GM12872 (cell line): ENCODE measurements at regions not wholly inside any gene's neighbourhood (a gene's known extent, or its start where the extent isn't known, plus 50 kb on each side); places are given as distances from the start of the nearest gene placed in this dataset.

Experiments used
- TF ChIP-seq, protein P1 (sequence below): IDR thresholded peaks from 3 replicates; pipeline ENCODE4 v1.5.1; 2011; ENCODE audit warnings: low read depth, mild to moderate bottlenecking, low read length, moderate library complexity; ENCODE audit not compliant: insufficient read depth

DNA sequence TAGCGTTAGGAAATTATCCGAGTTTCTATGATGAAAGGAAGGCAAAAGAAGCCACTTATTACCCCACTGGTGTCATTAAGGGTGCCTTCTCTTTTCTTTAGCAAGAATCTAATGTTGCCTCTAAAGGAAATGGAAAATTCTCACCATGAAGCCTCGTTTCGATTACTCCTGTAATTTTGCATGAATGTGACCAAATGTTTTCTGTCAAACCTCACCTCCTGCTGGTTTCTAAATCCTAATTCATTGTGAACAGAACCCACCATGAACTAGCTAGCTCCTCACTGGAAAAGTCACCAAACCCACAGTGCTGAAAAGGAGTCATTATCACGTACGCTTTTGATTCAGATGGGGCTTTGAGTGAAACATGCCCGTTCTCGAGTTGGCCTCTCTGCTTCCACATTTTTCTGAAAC is 119.9 kb downstream of the COPS8 start:
- TF ChIP-seq, protein P1, sequence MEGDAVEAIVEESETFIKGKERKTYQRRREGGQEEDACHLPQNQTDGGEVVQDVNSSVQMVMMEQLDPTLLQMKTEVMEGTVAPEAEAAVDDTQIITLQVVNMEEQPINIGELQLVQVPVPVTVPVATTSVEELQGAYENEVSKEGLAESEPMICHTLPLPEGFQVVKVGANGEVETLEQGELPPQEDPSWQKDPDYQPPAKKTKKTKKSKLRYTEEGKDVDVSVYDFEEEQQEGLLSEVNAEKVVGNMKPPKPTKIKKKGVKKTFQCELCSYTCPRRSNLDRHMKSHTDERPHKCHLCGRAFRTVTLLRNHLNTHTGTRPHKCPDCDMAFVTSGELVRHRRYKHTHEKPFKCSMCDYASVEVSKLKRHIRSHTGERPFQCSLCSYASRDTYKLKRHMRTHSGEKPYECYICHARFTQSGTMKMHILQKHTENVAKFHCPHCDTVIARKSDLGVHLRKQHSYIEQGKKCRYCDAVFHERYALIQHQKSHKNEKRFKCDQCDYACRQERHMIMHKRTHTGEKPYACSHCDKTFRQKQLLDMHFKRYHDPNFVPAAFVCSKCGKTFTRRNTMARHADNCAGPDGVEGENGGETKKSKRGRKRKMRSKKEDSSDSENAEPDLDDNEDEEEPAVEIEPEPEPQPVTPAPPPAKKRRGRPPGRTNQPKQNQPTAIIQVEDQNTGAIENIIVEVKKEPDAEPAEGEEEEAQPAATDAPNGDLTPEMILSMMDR: no peak

DNA sequence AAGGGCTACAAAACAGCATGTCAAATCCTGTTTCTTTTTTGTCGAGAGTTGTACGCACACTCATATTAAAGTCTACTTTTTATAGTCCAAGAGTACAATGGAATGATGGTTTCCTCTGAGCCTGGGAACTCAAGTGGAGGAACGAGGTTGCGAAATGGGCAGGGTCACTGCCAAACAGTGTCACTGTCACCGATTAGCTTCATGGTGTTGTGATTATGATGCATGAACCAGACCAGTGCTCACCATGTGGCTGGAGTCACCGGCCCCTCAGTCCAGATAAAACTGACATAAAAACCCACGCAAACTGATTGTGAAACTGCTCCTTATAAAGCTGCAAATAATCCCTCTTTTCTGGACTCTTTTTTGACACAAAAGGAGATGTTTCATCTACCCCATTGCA is 122.0 kb downstream of the COPS8 start:
- TF ChIP-seq, protein P1: no peak

DNA sequence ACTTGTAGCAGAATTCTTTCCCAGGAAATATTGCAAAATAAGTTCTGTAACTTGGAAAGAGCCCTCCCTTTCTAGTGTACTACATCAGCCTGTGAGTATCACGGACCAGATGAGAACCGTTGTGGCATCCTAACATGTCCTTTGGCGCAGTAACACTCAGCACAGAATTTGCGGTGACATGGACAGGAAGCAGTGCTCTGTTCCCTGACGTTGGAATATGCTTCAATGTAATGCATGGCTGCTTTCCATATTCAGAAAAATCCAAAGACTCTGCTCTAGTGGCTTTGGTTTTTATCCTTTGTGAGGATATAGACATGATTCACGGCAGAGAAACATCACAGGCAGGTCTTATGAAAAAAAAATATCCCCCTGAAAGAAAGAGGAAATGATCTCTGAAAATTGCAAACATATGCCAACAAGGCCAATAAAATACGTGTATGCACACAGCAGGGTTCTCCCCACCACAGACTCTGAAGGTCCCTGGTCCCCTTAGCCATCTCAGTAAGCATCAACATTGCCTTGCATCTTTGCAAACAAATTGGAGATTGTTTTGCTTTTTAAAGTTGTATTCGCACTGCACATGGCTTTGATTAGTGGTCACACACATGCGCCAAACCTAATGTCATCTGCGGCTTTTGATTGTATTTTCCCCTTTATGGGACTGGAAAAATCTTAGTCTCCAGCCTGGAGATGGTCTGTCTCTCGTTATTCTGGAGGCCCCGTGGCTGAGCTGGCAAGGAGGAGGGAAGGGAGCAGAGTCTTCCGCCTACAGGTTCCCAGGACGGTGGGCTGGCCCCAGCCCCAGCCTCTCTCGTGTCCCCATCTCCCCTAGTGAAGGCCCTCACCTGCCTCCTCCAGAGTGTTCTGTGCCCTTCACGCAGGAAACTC is 122.9 kb downstream of the COPS8 start:
- TF ChIP-seq, protein P1: no peak

DNA sequence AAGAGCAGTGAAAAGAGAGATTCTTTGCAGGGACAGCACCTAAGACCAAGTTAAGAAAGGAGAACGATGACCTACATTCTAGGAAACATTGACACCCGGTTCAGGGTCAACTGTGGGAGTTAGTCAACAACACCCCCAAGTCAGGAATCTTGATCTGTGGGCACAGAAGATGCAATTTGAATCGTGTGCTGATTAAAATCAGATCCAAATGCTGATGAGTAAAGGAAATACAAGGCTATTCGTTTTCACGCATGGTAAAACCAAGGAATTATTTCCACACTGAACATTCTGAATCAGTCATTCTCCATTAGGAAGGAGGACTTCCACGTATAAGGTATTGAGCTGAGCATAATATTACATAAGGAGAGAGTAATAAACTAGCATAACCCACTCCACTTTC is 124.2 kb downstream of the COPS8 start:
- TF ChIP-seq, protein P1: no peak

DNA sequence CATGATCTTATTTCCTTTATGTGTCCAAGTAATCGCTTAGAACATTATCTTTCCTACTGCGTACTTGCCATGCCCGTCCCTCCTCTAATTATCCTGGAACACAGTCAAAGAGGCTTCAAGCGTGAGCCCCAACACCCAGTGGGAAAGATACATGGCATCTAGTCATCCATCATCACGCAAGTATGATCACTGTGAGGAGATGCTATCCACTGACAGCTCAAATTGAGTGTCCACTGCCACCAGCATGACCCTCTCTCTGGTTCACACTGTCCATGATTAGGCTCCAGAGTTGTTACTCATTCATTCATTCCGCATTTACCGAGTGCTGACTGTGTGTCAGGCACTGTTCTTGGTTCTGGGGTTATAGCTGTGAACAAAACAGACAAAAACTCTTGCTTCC is 124.6 kb downstream of the COPS8 start:
- TF ChIP-seq, protein P1: no peak

DNA sequence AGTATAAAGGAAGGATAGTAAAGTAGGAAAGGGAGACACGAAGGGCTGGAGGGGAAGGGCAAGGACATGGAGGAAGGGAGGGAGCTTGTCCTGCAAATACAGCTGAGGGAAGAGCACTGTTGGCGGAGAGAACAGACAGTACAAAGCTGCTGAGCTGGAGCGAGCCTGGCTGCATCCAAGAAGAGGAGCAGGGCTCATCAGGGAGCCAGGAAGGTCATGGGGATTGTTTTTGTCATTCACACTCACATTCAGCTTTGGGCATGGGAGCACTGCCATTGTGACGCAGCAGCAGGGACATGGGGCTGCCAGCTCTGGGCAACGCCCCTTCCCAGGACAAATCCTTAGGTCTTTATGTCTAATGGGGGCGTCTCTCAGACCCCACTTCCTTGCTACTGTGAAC is 125.1 kb downstream of the COPS8 start:
- TF ChIP-seq, protein P1: no peak

DNA sequence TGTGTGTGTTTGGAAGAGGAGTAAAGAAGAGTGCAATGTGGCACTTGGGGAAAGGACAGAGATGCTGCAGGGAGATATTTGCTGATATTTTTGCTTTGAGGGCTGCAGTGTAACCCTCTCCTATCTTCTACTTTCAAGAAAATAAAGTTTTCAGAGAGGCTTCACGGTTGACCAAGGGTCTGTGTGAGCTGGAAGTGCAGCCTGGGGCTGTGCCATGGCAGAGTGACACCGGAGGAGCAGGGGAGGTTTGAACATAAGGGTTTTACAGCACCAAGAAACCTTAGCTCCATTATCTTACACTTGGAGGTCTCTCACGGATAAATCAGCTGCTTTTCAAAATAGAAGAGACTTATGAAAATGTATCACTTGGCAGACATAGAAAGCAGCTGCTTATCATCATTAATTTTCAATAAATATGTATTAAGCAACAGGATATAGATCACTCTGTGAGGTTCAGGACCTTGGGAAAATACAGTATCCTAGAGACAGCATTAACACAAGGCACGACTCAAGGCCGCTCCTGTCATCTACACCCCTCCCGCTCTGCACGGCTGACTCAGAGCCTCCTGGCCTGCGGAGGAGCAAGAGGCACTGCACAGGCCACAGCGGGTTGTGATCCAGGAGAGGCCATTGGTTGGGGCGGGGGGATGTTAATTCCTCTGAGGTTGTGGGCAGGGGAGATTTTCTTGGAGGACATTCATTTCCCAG is 127.8 kb downstream of the COPS8 start:
- TF ChIP-seq, protein P1: no peak
